GM19025 (cell line): ENCODE measurements at regions not wholly inside any gene's neighbourhood (a gene's known extent, or its start where the extent isn't known, plus 50 kb on each side); places are given as distances from the start of the nearest gene placed in this dataset.
A peak's percentile ranks its signal among the peaks of the same experiment; 100 is the strongest.
"Not testable (repeated sequence)": the region's sequence is repeated elsewhere in the genome, so short reads cannot be mapped to it uniquely, and the experiment has no call there.

Experiments
- ATAC-seq: cut with Tn5 transposase; IDR thresholded peaks from one replicate; pipeline ENCODE4 v1.9.1; 2021; ENCODE audit warnings: mild to moderate bottlenecking, low read depth, moderate library complexity; ENCODE audit not compliant: unreplicated experiment

- ATAC-seq, result no peak
Measured at GRCh38 chr6:167208819-167209576, 51.2 kb upstream of the GPR31 start.

GRCh38 chr6:167209577-167209975 is 51.8 kb upstream of the GPR31 start:
- ATAC-seq, result no peak

GRCh38 chr6:167210375-167211294 is 52.9 kb upstream of the GPR31 start:
- no peak for ATAC-seq

- ATAC-seq, result no peak
Measured at GRCh38 chr6:167211295-167211648, 53.5 kb upstream of the GPR31 start.

- no peak for ATAC-seq
Measured at GRCh38 chr6:167211881-167212712, 54.3 kb upstream of the GPR31 start.

GRCh38 chr6:167212713-167213005 is 54.9 kb upstream of the GPR31 start:
- ATAC-seq, result peak; percentile 75

GRCh38 chr6:167214206-167214605 is 56.4 kb upstream of the GPR31 start:
- ATAC-seq, result no peak

GRCh38 chr6:167215429-167216250 is 57.9 kb upstream of the GPR31 start:
- ATAC-seq, result not testable (repeated sequence)

GRCh38 chr6:167216390-167217050 is 58.7 kb upstream of the GPR31 start:
- ATAC-seq, result not testable (repeated sequence)

GRCh38 chr6:167217073-167217472 is 59.3 kb upstream of the GPR31 start:
- not testable (repeated sequence) for ATAC-seq

- not testable (repeated sequence) for ATAC-seq
Measured at GRCh38 chr6:167217951-167218759, 60.4 kb upstream of the GPR31 start.

- ATAC-seq, result not testable (repeated sequence)
Measured at GRCh38 chr6:167219079-167219478, 61.3 kb upstream of the GPR31 start.

GRCh38 chr6:167219967-167220512 is 62.3 kb upstream of the GPR31 start:
- no peak for ATAC-seq

GRCh38 chr6:167221400-167222201 is 63.8 kb upstream of the GPR31 start:
- no peak for ATAC-seq

- not testable (repeated sequence) for ATAC-seq
Measured at GRCh38 chr6:167225566-167226382, 65.3 kb upstream of the UNC93A start.

GRCh38 chr6:167226383-167226685 is 64.8 kb upstream of the UNC93A start:
- no peak for ATAC-seq

GRCh38 chr6:167226791-167227190 is 64.3 kb upstream of the UNC93A start:
- no peak for ATAC-seq
